WTC11 (cell line): ENCODE measurements at regions not wholly inside any gene's neighbourhood (a gene's known extent, or its start where the extent isn't known, plus 50 kb on each side); places are given as distances from the start of the nearest gene placed in this dataset.

ENCODE experiments used
- ATAC-seq: fragments of 200-7000 bp; cut with Tn5 transposase; 2 replicates; pipeline ENCODE4 v1.10.0; 2021; ENCODE audit warnings: mild to moderate bottlenecking, moderate library complexity
- CTCF ChIA-PET: fragments of 300-600 bp; sonication (Branson Sonifier 250); formaldehyde crosslinking; loops from one replicate; lab custom pipeline; 2021; ENCODE audit warnings: antibody characterized with exemption; lab: Charles Lee
- POLR2A ChIA-PET: fragments of 350-600 bp; sonication (Branson Sonifier 250); formaldehyde crosslinking; loops from one replicate; lab custom pipeline; 2021; ENCODE audit warnings: antibody characterized with exemption; lab: Charles Lee
- DNase-seq: peaks from one replicate; pipeline ENCODE4 v3.0.0; 2021; ENCODE audit warnings: low spot score
- H3K27ac Mint-ChIP-seq: 2 replicates; pipeline ENCODE4 v1.8.0; 2021; ENCODE audit warnings: mixed read lengths
- H3K27me3 Mint-ChIP-seq: 2 replicates; pipeline ENCODE4 v1.8.0; 2021; ENCODE audit warnings: low read depth, mild to moderate bottlenecking, moderate library complexity, mixed read lengths
- H3K36me3 Mint-ChIP-seq: 2 replicates; pipeline ENCODE4 v1.8.0; 2021; ENCODE audit warnings: mixed read lengths
- H3K4me1 Mint-ChIP-seq: 2 replicates; pipeline ENCODE4 v1.8.0; 2022; ENCODE audit warnings: mixed read lengths
- H3K4me3 Mint-ChIP-seq: 2 replicates; pipeline ENCODE4 v1.8.0; 2021; ENCODE audit warnings: mild to moderate bottlenecking, moderate library complexity, mixed read lengths
- H3K9me3 Mint-ChIP-seq: 2 replicates; pipeline ENCODE4 v1.8.0; 2021; ENCODE audit warnings: mixed read lengths
- ELF4 ChIP-seq: sonication (generic); formaldehyde crosslinking; IDR thresholded peaks from 2 replicates; pipeline ENCODE4 v1.8.1; 2022; ENCODE audit warnings: low read depth, mild to moderate bottlenecking, moderate library complexity, missing genetic modification reagents
- EMX1 ChIP-seq: fragments of 250-450 bp; sonication (Bioruptor Pico); IDR thresholded peaks from 2 replicates; pipeline ENCODE4 v1.8.0; 2021; ENCODE audit warnings: mild to moderate bottlenecking
- ESRRA ChIP-seq: sonication (generic); formaldehyde crosslinking; IDR thresholded peaks from 2 replicates; pipeline ENCODE4 v1.8.1; 2022; ENCODE audit warnings: mild to moderate bottlenecking, missing genetic modification reagents, borderline replicate concordance
- GRHL2 ChIP-seq: fragments of 250-450 bp; sonication (Bioruptor Pico); IDR thresholded peaks from 2 replicates; pipeline ENCODE4 v1.8.0; 2022; ENCODE audit warnings: mild to moderate bottlenecking, moderate library complexity; ENCODE audit not compliant: insufficient replicate concordance, severe bottlenecking
- KAT7 ChIP-seq: sonication (generic); formaldehyde crosslinking; IDR thresholded peaks from 2 replicates; pipeline ENCODE4 v1.8.1; 2023; ENCODE audit warnings: missing genetic modification reagents, mild to moderate bottlenecking, borderline replicate concordance
- MXD4 ChIP-seq: fragments of 250-450 bp; sonication (Bioruptor Pico); IDR thresholded peaks from 2 replicates; pipeline ENCODE4 v1.8.0; 2021; ENCODE audit warnings: mild to moderate bottlenecking, moderate library complexity, borderline replicate concordance
- NR3C1 ChIP-seq: sonication (generic); formaldehyde crosslinking; conservative IDR thresholded peaks from 2 replicates; pipeline ENCODE4 v1.8.1; 2023; ENCODE audit warnings: low read depth, mild to moderate bottlenecking, missing genetic modification reagents
- SOX15 ChIP-seq: fragments of 250-450 bp; sonication (Bioruptor Pico); IDR thresholded peaks from 2 replicates; pipeline ENCODE4 v1.9.0; 2021; ENCODE audit warnings: mild to moderate bottlenecking
- TEAD4 ChIP-seq: sonication (generic); formaldehyde crosslinking; IDR thresholded peaks from 2 replicates; pipeline ENCODE4 v1.8.0; 2022; ENCODE audit warnings: mild to moderate bottlenecking, missing genetic modification reagents
- ZBTB21 ChIP-seq: sonication (generic); formaldehyde crosslinking; IDR thresholded peaks from 2 replicates; pipeline ENCODE4 v1.8.1; 2023; ENCODE audit warnings: mild to moderate bottlenecking, missing genetic modification reagents, borderline replicate concordance
- ZNF317 ChIP-seq: sonication (generic); formaldehyde crosslinking; IDR thresholded peaks from 2 replicates; pipeline ENCODE4 v1.8.1; 2023; ENCODE audit warnings: low read depth, mild to moderate bottlenecking, moderate library complexity, missing genetic modification reagents, borderline replicate concordance
- TF ChIP-seq, protein P1 (sequence below): sonication (generic); formaldehyde crosslinking; conservative IDR thresholded peaks from 2 replicates; pipeline ENCODE4 v1.8.1; 2023; ENCODE audit warnings: mild to moderate bottlenecking, low read depth, missing genetic modification reagents, moderate library complexity
- TF ChIP-seq, protein P2 (sequence below): sonication (generic); formaldehyde crosslinking; IDR thresholded peaks from 2 replicates; pipeline ENCODE4 v1.8.0; 2022; ENCODE audit warnings: mild to moderate bottlenecking, missing genetic modification reagents
- TF ChIP-seq, protein P3 (sequence below): fragments of 250-450 bp; sonication (Bioruptor Pico); IDR thresholded peaks from 2 replicates; pipeline ENCODE4 v2.1.2; 2022; ENCODE audit warnings: mild to moderate bottlenecking, moderate library complexity
- TF ChIP-seq, protein P4 (sequence below): sonication (generic); formaldehyde crosslinking; IDR thresholded peaks from 2 replicates; pipeline ENCODE4 v1.8.0; 2023; ENCODE audit warnings: missing genetic modification reagents
- TF ChIP-seq, protein P5 (sequence below): fragments of 250-450 bp; sonication (Bioruptor Pico); IDR thresholded peaks from 2 replicates; pipeline ENCODE4 v1.8.0; 2021; ENCODE audit warnings: mild to moderate bottlenecking
- TF ChIP-seq, protein P6 (sequence below): fragments of 250-450 bp; sonication (Bioruptor Pico); IDR thresholded peaks from 2 replicates; pipeline ENCODE4 v1.9.0; 2021; ENCODE audit warnings: mild to moderate bottlenecking, borderline replicate concordance
- TF ChIP-seq, protein P7 (sequence below): sonication (generic); formaldehyde crosslinking; IDR thresholded peaks from 2 replicates; pipeline ENCODE4 v1.8.1; 2023; ENCODE audit warnings: mild to moderate bottlenecking, missing genetic modification reagents, moderate library complexity

DNA sequence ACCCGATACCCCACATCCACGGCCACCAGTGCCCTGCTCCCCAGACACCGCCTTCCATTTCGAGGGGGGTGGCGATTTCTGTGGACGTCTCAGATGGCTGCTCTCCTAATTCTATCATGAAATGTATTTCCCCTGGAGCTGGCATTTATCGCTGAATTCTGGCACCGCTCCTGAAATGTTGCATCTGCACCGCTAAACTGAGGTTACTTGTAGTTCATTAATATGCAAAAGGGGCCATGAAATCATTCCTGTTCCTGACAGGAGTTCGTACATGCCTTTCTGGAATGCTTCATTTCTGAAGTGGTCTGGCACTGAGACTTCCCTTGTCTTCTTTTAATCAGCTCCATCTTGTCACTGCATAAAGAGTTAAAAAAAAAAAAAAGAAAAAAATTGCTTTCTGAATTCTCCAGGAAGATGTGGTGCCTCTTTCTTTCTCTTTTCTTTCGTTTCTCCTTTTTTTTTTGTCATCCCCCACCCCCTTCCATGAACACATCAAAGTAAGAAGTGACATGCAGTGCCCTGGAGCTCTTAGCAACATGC, 97.7 kb upstream of the SMARCA2 start:
- H3K4me1 Mint-ChIP-seq: peaks cover 26% of the 10 kb centered on the region
- H3K27ac Mint-ChIP-seq: no peak overlapping the region
- TF ChIP-seq ZBTB21 (no peak), KAT7 (CRISPR knock-in tag) (no peak), EMX1 (no peak), ESRRA (CRISPR knock-in tag) (no peak), ZNF317 (no peak), NR3C1 (CRISPR knock-in tag) (no peak)
- TF ChIP-seq, protein P1, sequence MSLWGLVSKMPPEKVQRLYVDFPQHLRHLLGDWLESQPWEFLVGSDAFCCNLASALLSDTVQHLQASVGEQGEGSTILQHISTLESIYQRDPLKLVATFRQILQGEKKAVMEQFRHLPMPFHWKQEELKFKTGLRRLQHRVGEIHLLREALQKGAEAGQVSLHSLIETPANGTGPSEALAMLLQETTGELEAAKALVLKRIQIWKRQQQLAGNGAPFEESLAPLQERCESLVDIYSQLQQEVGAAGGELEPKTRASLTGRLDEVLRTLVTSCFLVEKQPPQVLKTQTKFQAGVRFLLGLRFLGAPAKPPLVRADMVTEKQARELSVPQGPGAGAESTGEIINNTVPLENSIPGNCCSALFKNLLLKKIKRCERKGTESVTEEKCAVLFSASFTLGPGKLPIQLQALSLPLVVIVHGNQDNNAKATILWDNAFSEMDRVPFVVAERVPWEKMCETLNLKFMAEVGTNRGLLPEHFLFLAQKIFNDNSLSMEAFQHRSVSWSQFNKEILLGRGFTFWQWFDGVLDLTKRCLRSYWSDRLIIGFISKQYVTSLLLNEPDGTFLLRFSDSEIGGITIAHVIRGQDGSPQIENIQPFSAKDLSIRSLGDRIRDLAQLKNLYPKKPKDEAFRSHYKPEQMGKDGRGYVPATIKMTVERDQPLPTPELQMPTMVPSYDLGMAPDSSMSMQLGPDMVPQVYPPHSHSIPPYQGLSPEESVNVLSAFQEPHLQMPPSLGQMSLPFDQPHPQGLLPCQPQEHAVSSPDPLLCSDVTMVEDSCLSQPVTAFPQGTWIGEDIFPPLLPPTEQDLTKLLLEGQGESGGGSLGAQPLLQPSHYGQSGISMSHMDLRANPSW: no peak
- TF ChIP-seq, protein P2, sequence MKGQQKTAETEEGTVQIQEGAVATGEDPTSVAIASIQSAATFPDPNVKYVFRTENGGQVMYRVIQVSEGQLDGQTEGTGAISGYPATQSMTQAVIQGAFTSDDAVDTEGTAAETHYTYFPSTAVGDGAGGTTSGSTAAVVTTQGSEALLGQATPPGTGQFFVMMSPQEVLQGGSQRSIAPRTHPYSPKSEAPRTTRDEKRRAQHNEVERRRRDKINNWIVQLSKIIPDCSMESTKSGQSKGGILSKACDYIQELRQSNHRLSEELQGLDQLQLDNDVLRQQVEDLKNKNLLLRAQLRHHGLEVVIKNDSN: no peak
- TF ChIP-seq, protein P3, sequence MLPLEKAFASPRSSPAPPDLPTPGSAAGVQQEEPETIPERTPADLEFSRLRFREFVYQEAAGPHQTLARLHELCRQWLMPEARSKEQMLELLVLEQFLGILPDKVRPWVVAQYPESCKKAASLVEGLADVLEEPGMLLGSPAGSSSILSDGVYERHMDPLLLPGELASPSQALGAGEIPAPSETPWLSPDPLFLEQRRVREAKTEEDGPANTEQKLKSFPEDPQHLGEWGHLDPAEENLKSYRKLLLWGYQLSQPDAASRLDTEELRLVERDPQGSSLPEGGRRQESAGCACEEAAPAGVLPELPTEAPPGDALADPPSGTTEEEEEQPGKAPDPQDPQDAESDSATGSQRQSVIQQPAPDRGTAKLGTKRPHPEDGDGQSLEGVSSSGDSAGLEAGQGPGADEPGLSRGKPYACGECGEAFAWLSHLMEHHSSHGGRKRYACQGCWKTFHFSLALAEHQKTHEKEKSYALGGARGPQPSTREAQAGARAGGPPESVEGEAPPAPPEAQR (CRISPR knock-in tag): no peak
- TF ChIP-seq, protein P4, sequence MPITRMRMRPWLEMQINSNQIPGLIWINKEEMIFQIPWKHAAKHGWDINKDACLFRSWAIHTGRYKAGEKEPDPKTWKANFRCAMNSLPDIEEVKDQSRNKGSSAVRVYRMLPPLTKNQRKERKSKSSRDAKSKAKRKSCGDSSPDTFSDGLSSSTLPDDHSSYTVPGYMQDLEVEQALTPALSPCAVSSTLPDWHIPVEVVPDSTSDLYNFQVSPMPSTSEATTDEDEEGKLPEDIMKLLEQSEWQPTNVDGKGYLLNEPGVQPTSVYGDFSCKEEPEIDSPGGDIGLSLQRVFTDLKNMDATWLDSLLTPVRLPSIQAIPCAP (CRISPR knock-in tag): no peak
- TF ChIP-seq, protein P5, sequence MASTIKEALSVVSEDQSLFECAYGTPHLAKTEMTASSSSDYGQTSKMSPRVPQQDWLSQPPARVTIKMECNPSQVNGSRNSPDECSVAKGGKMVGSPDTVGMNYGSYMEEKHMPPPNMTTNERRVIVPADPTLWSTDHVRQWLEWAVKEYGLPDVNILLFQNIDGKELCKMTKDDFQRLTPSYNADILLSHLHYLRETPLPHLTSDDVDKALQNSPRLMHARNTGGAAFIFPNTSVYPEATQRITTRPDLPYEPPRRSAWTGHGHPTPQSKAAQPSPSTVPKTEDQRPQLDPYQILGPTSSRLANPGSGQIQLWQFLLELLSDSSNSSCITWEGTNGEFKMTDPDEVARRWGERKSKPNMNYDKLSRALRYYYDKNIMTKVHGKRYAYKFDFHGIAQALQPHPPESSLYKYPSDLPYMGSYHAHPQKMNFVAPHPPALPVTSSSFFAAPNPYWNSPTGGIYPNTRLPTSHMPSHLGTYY (CRISPR knock-in tag): no peak
- DNase-seq: no peak
- ChIA-PET CTCF (interaction anchor here (0.6 to 2.9 kb wide), 7 partner anchors 22 to 467 kb away, joined by 3 to 10 read pairs (median 3); partner anchors contain the start of gene SMARCA2), POLR2A (interaction anchor here (0.7 kb wide), 1 partner anchor 210 kb away, joined by 9 read pairs; no protein-coding TSS in a partner anchor)
- no peaks in the 10 kb centered on the region for H3K36me3 Mint-ChIP-seq
- H3K27me3 Mint-ChIP-seq: no peaks in the 10 kb centered on the region; the same call in 1 of the 2 replicates
- H3K9me3 Mint-ChIP-seq: peaks cover 12% of the 10 kb centered on the region
- no peak overlapping the region for H3K4me3 Mint-ChIP-seq
- no peak for ATAC-seq

DNA sequence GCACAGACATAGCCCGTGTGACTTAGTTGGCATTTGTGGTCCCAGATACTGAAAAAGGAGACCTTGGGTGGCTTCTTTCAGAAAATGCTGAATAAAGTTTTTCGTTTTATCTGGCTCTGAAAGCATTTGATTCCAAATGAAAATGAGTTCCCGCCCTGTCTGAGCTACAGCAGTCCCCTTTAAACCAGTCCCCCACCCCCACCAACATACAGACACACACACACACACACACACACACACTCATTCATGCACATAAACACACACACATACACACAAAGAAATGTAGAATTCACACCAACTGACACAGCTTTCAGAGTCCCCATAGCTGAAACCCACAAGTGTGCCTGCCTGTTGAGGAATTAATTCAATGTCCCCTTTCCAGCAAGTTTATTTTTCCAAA, 97.0 kb upstream of the SMARCA2 start:
- ChIA-PET CTCF (interaction anchor here (0.7 to 2.9 kb wide), 9 partner anchors 22 to 466 kb away, joined by 3 to 10 read pairs (median 4); partner anchors contain the start of gene SMARCA2), POLR2A (interaction anchor here (0.7 kb wide), 1 partner anchor 210 kb away, joined by 9 read pairs; no protein-coding TSS in a partner anchor)
- Mint-ChIP-seq H3K4me3 (no peak overlapping the region), H3K27ac (no peak overlapping the region), H3K27me3 (no peaks in the 10 kb centered on the region; the same call in 1 of the 2 replicates), H3K36me3 (no peaks in the 10 kb centered on the region), H3K9me3 (peaks cover 7% of the 10 kb centered on the region), H3K4me1 (peaks cover 26% of the 10 kb centered on the region)
- DNase-seq: no peak
- ATAC-seq: no peak
- TF ChIP-seq MXD4 (no peak), ELF4 (no peak), GRHL2 (CRISPR knock-in tag) (no peak), TEAD4 (CRISPR knock-in tag) (no peak), SOX15 (no peak)
- TF ChIP-seq, protein P2: no peak
- TF ChIP-seq, protein P6, sequence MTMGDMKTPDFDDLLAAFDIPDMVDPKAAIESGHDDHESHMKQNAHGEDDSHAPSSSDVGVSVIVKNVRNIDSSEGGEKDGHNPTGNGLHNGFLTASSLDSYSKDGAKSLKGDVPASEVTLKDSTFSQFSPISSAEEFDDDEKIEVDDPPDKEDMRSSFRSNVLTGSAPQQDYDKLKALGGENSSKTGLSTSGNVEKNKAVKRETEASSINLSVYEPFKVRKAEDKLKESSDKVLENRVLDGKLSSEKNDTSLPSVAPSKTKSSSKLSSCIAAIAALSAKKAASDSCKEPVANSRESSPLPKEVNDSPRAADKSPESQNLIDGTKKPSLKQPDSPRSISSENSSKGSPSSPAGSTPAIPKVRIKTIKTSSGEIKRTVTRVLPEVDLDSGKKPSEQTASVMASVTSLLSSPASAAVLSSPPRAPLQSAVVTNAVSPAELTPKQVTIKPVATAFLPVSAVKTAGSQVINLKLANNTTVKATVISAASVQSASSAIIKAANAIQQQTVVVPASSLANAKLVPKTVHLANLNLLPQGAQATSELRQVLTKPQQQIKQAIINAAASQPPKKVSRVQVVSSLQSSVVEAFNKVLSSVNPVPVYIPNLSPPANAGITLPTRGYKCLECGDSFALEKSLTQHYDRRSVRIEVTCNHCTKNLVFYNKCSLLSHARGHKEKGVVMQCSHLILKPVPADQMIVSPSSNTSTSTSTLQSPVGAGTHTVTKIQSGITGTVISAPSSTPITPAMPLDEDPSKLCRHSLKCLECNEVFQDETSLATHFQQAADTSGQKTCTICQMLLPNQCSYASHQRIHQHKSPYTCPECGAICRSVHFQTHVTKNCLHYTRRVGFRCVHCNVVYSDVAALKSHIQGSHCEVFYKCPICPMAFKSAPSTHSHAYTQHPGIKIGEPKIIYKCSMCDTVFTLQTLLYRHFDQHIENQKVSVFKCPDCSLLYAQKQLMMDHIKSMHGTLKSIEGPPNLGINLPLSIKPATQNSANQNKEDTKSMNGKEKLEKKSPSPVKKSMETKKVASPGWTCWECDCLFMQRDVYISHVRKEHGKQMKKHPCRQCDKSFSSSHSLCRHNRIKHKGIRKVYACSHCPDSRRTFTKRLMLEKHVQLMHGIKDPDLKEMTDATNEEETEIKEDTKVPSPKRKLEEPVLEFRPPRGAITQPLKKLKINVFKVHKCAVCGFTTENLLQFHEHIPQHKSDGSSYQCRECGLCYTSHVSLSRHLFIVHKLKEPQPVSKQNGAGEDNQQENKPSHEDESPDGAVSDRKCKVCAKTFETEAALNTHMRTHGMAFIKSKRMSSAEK (CRISPR knock-in tag): no peak
- TF ChIP-seq, protein P7, sequence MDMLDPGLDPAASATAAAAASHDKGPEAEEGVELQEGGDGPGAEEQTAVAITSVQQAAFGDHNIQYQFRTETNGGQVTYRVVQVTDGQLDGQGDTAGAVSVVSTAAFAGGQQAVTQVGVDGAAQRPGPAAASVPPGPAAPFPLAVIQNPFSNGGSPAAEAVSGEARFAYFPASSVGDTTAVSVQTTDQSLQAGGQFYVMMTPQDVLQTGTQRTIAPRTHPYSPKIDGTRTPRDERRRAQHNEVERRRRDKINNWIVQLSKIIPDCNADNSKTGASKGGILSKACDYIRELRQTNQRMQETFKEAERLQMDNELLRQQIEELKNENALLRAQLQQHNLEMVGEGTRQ (CRISPR knock-in tag): no peak
- TF ChIP-seq, protein P5 (CRISPR knock-in tag): no peak
